ENCODE measurements at regions not wholly inside any gene's neighbourhood (a gene's known extent, or its start where the extent isn't known, plus 50 kb on each side); places are given as distances from the start of the nearest gene placed in this dataset.
"Not testable (repeated sequence)": the region's sequence is repeated elsewhere in the genome, so short reads cannot be mapped to it uniquely, and the experiment has no call there.

DNA sequence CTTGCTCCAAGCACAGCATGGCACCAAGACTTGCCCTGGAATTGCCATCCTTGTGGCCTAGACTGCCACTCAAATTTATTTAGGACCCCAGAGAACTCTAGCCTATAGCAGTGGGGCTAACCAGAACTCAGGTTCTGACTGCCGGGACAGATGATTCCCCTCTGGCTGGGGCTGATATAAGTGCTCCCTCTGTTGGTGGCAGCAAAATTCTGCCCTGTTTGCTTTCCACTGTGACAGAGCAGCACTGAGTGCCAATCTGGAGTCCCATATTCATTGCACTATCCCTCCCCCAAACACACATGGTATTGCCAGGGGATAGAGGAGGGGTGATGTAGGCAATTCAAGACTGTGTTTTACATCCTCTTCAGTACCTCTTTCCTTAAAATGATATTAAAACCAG lies 1081.9 kb downstream of the FAT4 start:
- no peaks in the 10 kb centered on the region for H3K27me3 ChIP-seq (ENCODE audit: insufficient read depth, low read depth, severe bottlenecking)
- H3K27ac ChIP-seq: no peak overlapping the region
- H3K9me3 ChIP-seq (ENCODE audit: severe bottlenecking): no peaks in the 10 kb centered on the region
- no peaks in the 10 kb centered on the region for H3K36me3 ChIP-seq
- H3K4me3 ChIP-seq (ENCODE audit: low read depth, low read length): no peak overlapping the region
- TF ChIP-seq, protein P1, sequence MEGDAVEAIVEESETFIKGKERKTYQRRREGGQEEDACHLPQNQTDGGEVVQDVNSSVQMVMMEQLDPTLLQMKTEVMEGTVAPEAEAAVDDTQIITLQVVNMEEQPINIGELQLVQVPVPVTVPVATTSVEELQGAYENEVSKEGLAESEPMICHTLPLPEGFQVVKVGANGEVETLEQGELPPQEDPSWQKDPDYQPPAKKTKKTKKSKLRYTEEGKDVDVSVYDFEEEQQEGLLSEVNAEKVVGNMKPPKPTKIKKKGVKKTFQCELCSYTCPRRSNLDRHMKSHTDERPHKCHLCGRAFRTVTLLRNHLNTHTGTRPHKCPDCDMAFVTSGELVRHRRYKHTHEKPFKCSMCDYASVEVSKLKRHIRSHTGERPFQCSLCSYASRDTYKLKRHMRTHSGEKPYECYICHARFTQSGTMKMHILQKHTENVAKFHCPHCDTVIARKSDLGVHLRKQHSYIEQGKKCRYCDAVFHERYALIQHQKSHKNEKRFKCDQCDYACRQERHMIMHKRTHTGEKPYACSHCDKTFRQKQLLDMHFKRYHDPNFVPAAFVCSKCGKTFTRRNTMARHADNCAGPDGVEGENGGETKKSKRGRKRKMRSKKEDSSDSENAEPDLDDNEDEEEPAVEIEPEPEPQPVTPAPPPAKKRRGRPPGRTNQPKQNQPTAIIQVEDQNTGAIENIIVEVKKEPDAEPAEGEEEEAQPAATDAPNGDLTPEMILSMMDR (IDR thresholded peaks at IDR 0.05; ENCODE audit: low read depth, low read length): peak; percentile 29; the same call in 1 of the 2 replicates
- no peak for DNase-seq

DNA sequence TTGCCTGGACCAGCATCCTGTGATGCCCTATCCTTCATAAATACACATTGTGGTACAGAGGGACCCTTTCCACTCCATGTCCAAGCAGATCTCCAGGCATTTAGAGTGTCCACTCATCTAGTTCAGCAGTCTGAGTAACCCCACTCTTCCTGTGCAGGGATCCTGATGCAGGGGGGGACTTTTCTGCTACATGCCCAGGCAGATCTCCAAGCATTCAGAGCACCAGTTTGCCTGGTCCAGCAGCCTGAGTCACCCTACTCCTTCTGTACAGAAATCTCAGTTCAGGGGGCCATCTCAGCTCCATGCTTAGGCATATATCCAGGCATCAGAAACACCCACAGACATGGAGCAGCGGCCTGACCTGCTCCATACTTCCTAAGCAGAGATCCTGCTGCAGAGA lies 1089.8 kb downstream of the FAT4 start:
- H3K9me3 ChIP-seq (ENCODE audit: severe bottlenecking): no peaks in the 10 kb centered on the region
- no peaks in the 10 kb centered on the region for H3K27me3 ChIP-seq (ENCODE audit: insufficient read depth, low read depth, severe bottlenecking)
- TF ChIP-seq, protein P1 (IDR thresholded peaks at IDR 0.05; ENCODE audit: low read depth, low read length): no peak
- DNase-seq: no peak
- H3K27ac ChIP-seq: no peak overlapping the region
- no peaks in the 10 kb centered on the region for H3K36me3 ChIP-seq
- H3K4me3 ChIP-seq (ENCODE audit: low read depth, low read length): no peak overlapping the region

DNA sequence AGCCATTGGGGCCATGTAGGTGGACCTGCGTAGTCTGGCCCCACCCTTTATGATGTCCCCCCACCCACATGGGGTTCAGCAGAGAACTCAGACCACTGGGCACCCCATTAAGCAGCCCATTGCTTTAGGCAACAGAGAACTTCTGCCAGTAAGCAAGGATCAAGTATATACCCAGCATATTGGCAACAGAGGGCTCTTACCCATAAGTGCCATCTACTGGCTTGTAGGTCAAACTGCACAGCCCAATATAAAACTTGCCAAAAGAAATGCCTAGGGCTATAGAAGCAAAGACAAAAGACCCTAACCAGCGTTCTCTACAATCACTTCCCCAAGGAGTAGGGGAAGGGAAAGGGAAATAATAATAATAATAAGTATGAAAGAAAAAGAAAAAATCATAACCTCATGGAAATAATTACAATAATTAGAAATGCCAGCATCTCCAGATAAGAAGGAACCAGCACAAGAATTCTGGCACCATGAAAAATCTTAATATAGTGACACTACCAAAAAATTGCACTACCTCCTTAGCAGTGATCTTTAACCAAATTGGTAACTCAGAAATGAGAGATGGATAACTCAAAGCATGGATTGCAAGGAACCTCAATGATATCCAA lies 1090.7 kb downstream of the FAT4 start:
- H3K9me3 ChIP-seq (ENCODE audit: severe bottlenecking): no peaks in the 10 kb centered on the region
- DNase-seq: peak; percentile 9
- TF ChIP-seq, protein P1 (IDR thresholded peaks at IDR 0.05; ENCODE audit: low read depth, low read length): peak; percentile 72

DNA sequence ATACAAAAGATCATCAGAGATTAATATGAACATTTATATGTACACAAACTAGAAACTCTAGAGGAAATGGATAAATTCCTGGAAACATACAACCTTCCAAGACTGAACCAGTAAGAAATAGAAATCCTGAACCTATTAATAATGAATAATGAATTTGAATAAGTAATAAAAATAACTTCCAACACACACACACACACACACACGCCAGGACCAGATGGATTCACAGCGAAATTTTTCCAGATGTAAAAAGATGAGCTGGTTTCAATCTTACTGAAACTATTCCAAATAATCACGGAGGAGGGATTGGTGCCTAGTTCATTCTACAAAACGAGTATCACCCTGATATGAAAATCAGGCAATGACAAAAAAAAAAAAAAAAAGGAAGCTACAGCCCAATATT lies 1095.0 kb downstream of the FAT4 start:
- no peak overlapping the region for H3K27ac ChIP-seq

More for the DNA sequence above, 1090.7 kb downstream of the FAT4 start:
- Histone ChIP-seq H3K27ac (no peak overlapping the region), H3K4me3 (ENCODE audit: low read depth, low read length) (no peak overlapping the region), H3K27me3 (ENCODE audit: insufficient read depth, low read depth, severe bottlenecking) (no peaks in the 10 kb centered on the region), H3K36me3 (no peaks in the 10 kb centered on the region)

DNA sequence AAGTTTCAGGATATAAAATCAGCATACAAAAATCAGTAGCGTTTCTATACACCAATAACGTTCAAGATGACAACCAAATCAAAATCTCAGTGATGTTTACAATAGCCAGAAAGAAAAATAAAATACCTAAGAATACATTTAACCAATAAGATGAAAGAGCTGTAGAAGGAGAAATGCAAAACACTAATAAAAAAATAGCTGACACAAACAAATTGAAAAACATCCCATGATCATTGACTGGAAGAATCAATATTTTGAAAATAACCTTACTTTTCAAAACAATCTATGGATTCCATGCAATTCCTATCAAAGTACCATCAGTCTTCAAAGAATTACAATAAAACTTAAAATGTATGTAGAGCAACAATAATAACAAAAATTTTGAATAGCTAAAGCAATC lies 1096.3 kb downstream of the FAT4 start:
- Histone ChIP-seq H3K27me3 (ENCODE audit: insufficient read depth, low read depth, severe bottlenecking) (no peaks in the 10 kb centered on the region), H3K9me3 (ENCODE audit: severe bottlenecking) (no peaks in the 10 kb centered on the region), H3K36me3 (no peaks in the 10 kb centered on the region), H3K27ac (no peak overlapping the region), H3K4me3 (ENCODE audit: low read depth, low read length) (no peak overlapping the region)
- no peak for DNase-seq
- TF ChIP-seq, protein P1 (IDR thresholded peaks at IDR 0.05; ENCODE audit: low read depth, low read length): no peak

More for the DNA sequence above, 1095.0 kb downstream of the FAT4 start:
- Histone ChIP-seq H3K4me3 (ENCODE audit: low read depth, low read length) (no peak overlapping the region), H3K27me3 (ENCODE audit: insufficient read depth, low read depth, severe bottlenecking) (no peaks in the 10 kb centered on the region), H3K36me3 (no peaks in the 10 kb centered on the region), H3K9me3 (ENCODE audit: severe bottlenecking) (no peaks in the 10 kb centered on the region)
- TF ChIP-seq, protein P1 (IDR thresholded peaks at IDR 0.05; ENCODE audit: low read depth, low read length): no peak
- no peak for DNase-seq

DNA sequence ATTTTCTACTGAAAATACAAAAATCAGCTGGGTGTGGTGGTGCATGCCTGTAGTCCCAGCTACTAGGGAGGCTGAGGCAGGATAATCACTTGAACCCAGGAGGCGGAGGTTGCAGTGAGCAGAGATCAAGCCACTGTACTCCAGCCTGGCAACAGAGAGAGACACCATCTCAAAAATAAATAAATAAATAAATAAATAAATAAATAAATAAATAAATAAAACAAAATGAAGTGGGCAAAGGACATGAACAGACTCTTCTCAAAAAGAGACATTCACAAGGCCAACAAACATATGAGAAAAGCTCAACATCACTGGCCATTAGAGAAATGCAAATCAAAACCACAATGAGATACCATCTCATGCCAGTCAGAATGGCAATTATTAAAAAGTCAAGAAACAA lies 1097.6 kb downstream of the FAT4 start:
- not testable (repeated sequence) for H3K27ac ChIP-seq; H3K27me3 ChIP-seq (ENCODE audit: insufficient read depth, low read depth, severe bottlenecking); H3K36me3 ChIP-seq; H3K9me3 ChIP-seq (ENCODE audit: severe bottlenecking); DNase-seq; H3K4me3 ChIP-seq (ENCODE audit: low read depth, low read length)
